ENCODE measurements at regions not wholly inside any gene's neighbourhood (a gene's known extent, or its start where the extent isn't known, plus 50 kb on each side); places are given as distances from the start of the nearest gene placed in this dataset.

GRCh38 chr1:5436808-5437207, 555.4 kb downstream of the NPHP4 start:
- no peak for TF ChIP-seq CTCF (IDR thresholded peaks at IDR 0.05; ENCODE audit: low read depth, low read length, poor library complexity, severe bottlenecking)
- TF ChIP-seq EZH2phosphoT487 (IDR thresholded peaks at IDR 0.05; ENCODE audit: borderline replicate concordance, low read length) = no peak

All from DOHH2 (cell line).